ENCODE measurements at regions not wholly inside any gene's neighbourhood (a gene's known extent, or its start where the extent isn't known, plus 50 kb on each side); places are given as distances from the start of the nearest gene placed in this dataset.

DNA sequence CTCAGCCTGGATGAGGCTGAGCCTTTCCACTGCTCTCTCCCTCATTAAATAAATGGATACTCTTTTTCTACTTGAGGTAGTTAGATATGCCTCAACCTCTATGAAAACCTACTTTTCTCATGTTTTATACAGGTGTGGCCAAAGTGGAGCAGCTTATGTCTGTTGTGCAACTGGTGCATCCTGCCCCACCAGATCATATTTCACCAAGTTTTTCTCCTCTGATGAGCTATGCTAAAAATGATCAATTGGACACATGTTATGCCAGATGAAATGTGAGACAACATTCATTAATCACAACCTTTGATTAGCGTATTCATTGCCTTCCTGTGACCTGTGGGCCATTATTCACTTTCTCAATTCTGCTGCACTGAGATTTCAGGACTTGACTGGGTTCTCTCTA, 106.9 kb upstream of the NEDD9 start:
- Histone ChIP-seq H3K4me3 (ENCODE audit: low read depth, low read length) (no peak overlapping the region), H3K36me3 (replicated peaks) (no peaks in the 10 kb centered on the region), H3K27me3 (replicated peaks) (no peaks in the 10 kb centered on the region), H3K27ac (no peak overlapping the region)
- in situ Hi-C loops (cut with HindIII; ENCODE audit: low pct_ligation_motif_present, low sequenced_read_pairs): no loop called here
- no peak for TF ChIP-seq CTCF (IDR thresholded peaks at IDR 0.05; ENCODE audit: low read depth, low read length, missing control alignments)
- DNase-seq: no peak

- H3K36me3 ChIP-seq (replicated peaks): no peaks in the 10 kb centered on the region
- no peaks in the 10 kb centered on the region for H3K27me3 ChIP-seq (replicated peaks)
- no peak overlapping the region for H3K4me3 ChIP-seq (ENCODE audit: low read depth, low read length)
- no peak for TF ChIP-seq CTCF (IDR thresholded peaks at IDR 0.05; ENCODE audit: low read depth, low read length, missing control alignments)
- in situ Hi-C loops (cut with HindIII; ENCODE audit: low pct_ligation_motif_present, low sequenced_read_pairs): no loop called here
- H3K27ac ChIP-seq: no peak overlapping the region
- no peak for DNase-seq
These were observed 104.8 kb upstream of the NEDD9 start for GRCh38 chr6:11337306-11337705.

DNA sequence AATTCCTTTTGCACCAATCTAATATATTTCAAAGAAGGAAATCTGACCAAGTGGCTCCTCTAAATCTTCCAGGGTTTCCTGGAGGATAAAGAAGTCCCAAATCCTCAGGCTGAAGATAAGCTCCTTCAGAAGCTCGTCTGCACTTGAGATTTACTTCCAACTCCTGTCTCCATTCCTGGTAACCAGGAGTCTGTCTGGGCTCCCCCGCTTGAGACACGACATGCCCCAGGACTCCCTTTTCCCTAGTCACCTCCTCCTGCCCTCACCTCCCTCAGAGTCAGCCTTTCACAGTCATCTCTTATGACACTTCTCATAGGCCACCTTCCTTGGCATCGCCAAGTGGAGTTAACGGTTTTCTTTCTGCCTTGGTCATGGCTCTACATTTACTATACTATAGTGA, 103.4 kb upstream of the NEDD9 start:
- no peaks in the 10 kb centered on the region for H3K27me3 ChIP-seq (replicated peaks)
- in situ Hi-C loops (cut with HindIII; ENCODE audit: low pct_ligation_motif_present, low sequenced_read_pairs): no loop called here
- TF ChIP-seq CTCF (IDR thresholded peaks at IDR 0.05; ENCODE audit: low read depth, low read length, missing control alignments): no peak
- H3K27ac ChIP-seq: no peak overlapping the region
- no peak for DNase-seq
- no peak overlapping the region for H3K4me3 ChIP-seq (ENCODE audit: low read depth, low read length)
- H3K36me3 ChIP-seq (replicated peaks): no peaks in the 10 kb centered on the region

DNA sequence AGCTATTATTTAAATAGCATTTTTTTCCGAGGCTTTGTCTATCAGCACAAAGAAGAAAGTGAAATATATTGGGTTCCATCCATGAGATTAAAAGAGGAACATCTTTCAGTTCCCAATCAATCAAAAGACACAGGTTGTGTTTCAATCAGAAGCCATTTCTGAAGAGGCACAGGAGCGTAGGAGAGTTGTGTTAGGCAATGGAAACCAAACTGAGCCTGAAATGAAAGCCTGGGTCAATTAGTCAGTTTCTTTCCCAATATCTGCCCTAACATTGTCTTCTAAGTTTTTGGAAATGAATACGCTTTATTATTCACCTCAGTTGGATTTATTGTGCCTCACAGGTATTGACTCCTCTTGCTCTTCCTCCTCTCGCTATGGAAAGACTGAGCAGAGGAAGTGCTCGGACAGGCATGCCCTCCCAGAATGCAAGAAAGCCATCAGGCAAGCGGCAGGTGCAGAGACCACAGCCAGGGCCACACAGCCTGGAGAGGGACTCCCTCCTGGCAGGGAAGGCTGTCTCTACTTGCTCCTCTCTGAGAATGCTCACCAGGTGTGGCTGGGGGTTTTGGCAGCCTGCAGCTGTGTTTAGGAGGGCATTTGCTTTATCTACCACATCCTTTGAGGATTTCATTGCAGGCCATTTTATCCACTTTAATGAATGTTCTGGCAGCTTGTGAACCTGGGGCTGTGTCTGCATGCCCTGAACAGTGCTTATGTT, 100.8 kb upstream of the NEDD9 start:
- in situ Hi-C loops (cut with HindIII; ENCODE audit: low pct_ligation_motif_present, low sequenced_read_pairs): no loop called here
- no peak for TF ChIP-seq CTCF (IDR thresholded peaks at IDR 0.05; ENCODE audit: low read depth, low read length, missing control alignments)
- Histone ChIP-seq H3K36me3 (replicated peaks) (no peaks in the 10 kb centered on the region), H3K4me3 (ENCODE audit: low read depth, low read length) (no peak overlapping the region), H3K27ac (no peak overlapping the region), H3K27me3 (replicated peaks) (no peaks in the 10 kb centered on the region)
- no peak for DNase-seq

- in situ Hi-C loops (cut with HindIII; ENCODE audit: low pct_ligation_motif_present, low sequenced_read_pairs): no loop called here
- Histone ChIP-seq H3K27ac (no peak overlapping the region), H3K36me3 (replicated peaks) (no peaks in the 10 kb centered on the region), H3K27me3 (replicated peaks) (no peaks in the 10 kb centered on the region), H3K4me3 (ENCODE audit: low read depth, low read length) (no peak overlapping the region)
- TF ChIP-seq CTCF (IDR thresholded peaks at IDR 0.05; ENCODE audit: low read depth, low read length, missing control alignments): no peak
- no peak for DNase-seq
These were observed 100.0 kb upstream of the NEDD9 start for GRCh38 chr6:11332463-11332862.

- H3K27ac ChIP-seq: no peak overlapping the region
- no peaks in the 10 kb centered on the region for H3K36me3 ChIP-seq (replicated peaks)
- no peaks in the 10 kb centered on the region for H3K27me3 ChIP-seq (replicated peaks)
- DNase-seq: no peak
- in situ Hi-C loops (cut with HindIII; ENCODE audit: low pct_ligation_motif_present, low sequenced_read_pairs): no loop called here
- no peak for TF ChIP-seq CTCF (IDR thresholded peaks at IDR 0.05; ENCODE audit: low read depth, low read length, missing control alignments)
- H3K4me3 ChIP-seq (ENCODE audit: low read depth, low read length): no peak overlapping the region
These were observed 98.6 kb upstream of the NEDD9 start for GRCh38 chr6:11331111-11331510.

All from brain microvascular endothelial cell (primary cell).